ENCODE measurements at regions not wholly inside any gene's neighbourhood (a gene's known extent, or its start where the extent isn't known, plus 50 kb on each side); places are given as distances from the start of the nearest gene placed in this dataset.

DNA sequence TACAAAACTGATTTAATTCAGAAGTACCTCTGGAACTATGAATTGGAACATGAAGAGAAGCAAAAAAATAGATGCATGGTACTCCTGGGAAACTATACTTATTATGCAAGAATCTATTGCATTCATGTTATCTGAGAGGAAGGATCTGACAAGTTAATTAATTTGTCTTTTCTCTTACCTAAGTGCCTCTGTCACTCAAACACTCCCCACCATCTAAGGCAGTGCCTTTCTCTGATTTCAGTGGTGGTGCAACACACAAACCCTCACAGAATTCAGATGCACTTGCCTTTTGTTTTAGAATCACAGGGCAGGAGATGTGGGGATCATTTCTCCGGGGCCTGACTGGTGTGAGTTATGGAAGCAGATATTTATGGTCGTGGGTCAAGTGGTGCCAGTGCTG, 52.5 kb upstream of the C9orf72 start:
- no peak for FAIRE-seq

DNA sequence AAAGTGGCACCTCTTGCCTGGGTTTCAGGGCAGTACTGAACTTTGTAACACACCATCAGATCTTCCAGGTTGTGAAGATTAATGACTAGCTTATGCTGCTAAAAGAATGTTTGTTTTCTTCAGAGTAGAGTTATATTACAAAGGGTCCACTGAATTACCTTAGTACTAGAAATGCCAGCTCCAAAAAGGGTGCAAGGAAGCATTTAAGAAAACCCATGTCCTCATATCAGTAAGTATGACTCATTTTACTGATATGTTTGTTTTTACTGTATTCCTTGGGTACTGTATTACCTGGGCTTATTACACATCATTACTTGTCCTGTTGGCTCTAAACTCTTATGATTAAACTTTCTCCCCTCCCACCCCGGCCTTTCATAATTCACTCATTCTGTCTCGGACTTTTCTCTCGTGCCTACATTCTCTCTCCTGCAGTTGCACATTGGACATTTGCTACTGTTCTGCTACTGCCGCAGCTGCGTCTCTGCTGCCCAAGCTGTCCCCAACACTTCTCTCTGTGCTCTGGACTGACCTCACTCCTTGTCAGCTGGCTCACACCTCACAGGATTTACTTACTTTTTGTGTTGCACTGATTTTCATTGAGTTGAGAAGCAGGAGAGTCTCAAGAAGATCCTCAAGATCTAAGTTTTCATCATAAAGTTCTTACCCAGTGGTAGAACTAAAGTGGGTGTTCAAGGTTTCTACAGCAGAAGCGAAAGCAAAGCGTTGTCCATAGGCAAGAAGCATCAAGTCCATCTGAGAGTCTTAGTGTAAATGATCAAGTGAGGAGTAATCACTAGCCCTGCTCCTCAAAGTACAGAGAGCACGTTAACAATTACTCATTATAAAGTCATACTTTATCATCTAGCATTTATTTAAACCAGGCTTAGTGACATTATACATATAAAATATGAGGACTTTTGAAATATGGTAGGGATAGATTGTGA, 53.2 kb upstream of the C9orf72 start:
- FAIRE-seq: no peak

- no peak for FAIRE-seq
Observed at GRCh38 chr9:27627188-27627564, 53.9 kb upstream of the C9orf72 start.

DNA sequence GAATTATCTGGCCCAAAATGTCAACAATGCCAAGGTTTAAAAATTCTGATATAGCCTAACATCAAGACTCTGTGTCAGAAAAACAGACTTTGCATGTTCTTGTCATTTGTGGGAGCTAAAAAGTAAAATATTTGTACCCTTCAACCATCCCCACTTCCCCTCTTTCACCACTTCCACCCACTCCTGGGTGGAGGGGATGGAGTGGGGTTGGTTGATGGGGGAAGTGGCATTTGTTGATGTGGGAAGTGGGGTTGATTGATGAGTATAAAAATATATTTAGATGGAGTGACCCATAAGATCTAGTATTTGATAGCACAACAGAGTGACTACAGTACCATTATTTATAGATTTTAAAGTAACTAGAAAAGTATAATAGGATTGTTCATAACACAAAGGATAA, 55.0 kb upstream of the C9orf72 start:
- no peak for FAIRE-seq

DNA sequence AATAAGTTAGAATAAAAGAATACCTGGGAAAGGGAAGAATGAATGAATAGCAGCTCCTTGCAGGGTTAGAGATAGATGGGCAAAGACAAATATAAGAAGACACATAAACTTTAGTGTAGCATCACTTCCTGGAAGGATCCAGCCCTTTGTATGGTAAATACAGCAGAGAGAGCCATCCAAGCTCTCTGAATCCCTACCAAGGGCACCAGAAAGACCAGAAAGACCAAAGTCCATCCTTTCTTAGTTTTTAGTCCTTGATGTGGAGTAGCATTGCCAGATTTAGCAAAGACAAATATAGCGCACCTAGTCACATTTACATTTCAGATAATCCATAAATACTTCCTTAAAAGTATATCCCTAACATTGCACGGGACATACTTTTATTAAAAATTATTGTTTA, 56.1 kb upstream of the C9orf72 start:
- no peak for FAIRE-seq

GRCh38 chr9:27632254-27632653, 59.0 kb upstream of the C9orf72 start:
- FAIRE-seq: no peak

- FAIRE-seq: no peak
Observed at GRCh38 chr9:27633764-27634163, 60.5 kb upstream of the C9orf72 start.

GRCh38 chr9:27634879-27635278, 61.6 kb upstream of the C9orf72 start:
- no peak for FAIRE-seq

DNA sequence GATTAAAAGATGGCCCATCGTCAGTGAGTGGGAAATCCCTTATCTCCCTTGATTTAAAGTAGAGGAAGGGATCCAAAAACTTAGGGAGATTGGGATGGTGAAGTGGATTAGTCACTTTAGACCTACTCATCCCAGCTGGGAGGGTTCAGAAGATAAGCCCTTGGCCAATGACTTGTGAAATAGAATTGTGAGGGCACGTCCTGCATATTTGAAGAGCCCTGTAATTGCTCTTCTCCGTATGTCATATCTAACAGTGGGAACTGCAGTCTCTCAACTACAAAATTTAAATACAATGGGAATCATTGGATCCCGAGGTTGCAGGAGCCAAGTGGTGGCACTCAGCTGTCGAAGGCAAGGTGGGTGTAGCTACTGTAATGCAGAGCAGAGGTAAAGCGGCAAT, 65.4 kb upstream of the C9orf72 start:
- no peak for FAIRE-seq

GRCh38 chr9:27645161-27645840, 72.0 kb upstream of the C9orf72 start:
- no peak for FAIRE-seq

GRCh38 chr9:27653246-27653645, 80.0 kb upstream of the C9orf72 start:
- FAIRE-seq: no peak

GRCh38 chr9:27653957-27654356, 80.7 kb upstream of the C9orf72 start:
- no peak for FAIRE-seq

- FAIRE-seq: no peak
Observed at GRCh38 chr9:27654629-27655285, 81.5 kb upstream of the C9orf72 start.

DNA sequence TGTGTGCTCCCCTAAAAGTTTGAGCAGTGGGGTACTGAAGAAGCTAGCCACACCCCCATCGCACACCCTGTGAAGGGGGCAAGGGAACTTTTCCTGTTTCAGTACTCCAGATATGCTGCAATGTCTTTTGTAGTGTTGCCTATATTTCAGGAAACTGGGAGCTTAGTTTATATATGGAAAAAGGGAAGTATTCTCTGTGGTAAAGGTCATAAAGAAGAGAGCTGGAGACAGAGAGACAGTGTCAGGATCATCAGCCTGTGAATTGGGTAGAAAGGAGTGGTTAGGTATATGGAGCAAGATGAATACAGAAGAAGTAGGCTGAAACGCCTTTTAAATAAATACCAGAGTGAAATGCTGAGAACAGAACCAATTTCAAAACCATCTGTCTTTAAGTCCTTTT, 82.2 kb upstream of the C9orf72 start:
- no peak for FAIRE-seq

GRCh38 chr9:27659001-27659400, 85.7 kb upstream of the C9orf72 start:
- no peak for FAIRE-seq

DNA sequence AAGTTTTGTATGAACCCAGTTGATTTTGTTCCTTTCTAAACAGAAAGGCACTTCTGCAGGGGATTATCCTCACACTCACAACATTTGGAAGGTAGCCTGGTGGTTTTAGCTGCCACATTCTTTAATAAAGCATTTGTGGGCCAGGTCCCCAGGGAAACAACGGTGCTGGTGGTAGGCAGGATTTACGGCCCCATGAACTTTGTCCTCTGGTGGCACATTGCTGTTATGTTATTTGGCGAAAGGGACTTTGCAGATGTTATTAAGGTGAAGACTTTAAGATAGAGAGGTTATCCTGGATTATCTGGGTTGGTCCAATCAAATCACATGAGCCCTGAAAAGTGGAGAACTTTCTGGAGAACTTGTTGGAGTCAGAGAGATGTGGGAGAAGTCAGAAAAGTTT, 86.3 kb upstream of the C9orf72 start:
- FAIRE-seq: no peak

GRCh38 chr9:27660148-27660547, 86.9 kb upstream of the C9orf72 start:
- no peak for FAIRE-seq

- no peak for FAIRE-seq
Observed at GRCh38 chr9:27663526-27663925, 90.2 kb upstream of the C9orf72 start.

DNA sequence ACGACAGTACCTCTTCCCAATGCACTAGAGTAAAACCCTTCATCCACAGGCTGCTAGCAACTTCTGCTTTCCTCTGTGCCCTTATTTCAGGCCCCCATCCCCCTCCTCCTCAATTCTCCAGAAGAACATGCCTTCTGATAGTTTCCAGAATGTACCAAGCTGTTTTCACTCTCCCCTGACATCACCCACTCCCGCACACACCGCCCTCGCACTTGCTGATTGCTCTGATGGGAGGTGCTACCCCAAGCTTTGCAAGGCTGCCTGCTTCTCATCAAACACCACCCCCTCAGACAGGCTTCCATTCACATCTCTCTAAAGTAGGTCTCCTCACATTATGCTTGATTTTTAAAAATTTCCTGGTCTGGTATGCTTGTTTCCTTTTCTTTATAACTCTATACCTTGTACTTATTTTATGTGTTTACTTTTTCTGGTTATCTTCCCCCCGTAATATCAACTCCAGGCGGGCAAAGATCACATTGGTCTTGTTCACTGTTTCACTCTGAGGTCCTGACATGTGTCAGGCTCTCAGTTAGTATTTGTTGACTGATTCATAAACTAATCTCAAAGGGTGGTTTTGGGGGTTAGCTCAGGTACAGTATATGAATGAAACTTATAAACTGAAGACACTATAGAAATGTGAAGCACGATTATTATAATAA, 91.0 kb upstream of the C9orf72 start:
- no peak for FAIRE-seq

- FAIRE-seq: no peak
Observed at GRCh38 chr9:27665136-27665535, 91.9 kb upstream of the C9orf72 start.

GRCh38 chr9:27668280-27668679, 95.0 kb upstream of the C9orf72 start:
- FAIRE-seq: no peak

GRCh38 chr9:27671636-27672035, 98.4 kb upstream of the C9orf72 start:
- FAIRE-seq: no peak

- no peak for FAIRE-seq
Observed at GRCh38 chr9:27672718-27673117, 99.4 kb upstream of the C9orf72 start.
